ENCODE measurements at regions not wholly inside any gene's neighbourhood (a gene's known extent, or its start where the extent isn't known, plus 50 kb on each side); places are given as distances from the start of the nearest gene placed in this dataset.

GRCh38 chr14:42848652-42849051, 1242.0 kb downstream of the LRFN5 start:
- Histone ChIP-seq H3K9me3 (no peaks in the 10 kb centered on the region), H3K27ac (no peak overlapping the region), H3K27me3 (no peaks in the 10 kb centered on the region), H3K4me1 (no peaks in the 10 kb centered on the region), H3K36me3 (no peaks in the 10 kb centered on the region), H3K4me3 (no peak overlapping the region)
- 59 to 64% methylated on average over 1 of the region's 1 CpG for WGBS, 2 donors
- no peak for DNase-seq (ENCODE audit: low spot score in 2 of 2)
- TF ChIP-seq EP300 (IDR thresholded peaks at IDR 0.05) (no peak), POLR2A (IDR thresholded peaks at IDR 0.05) (no peak), CTCF (IDR thresholded peaks at IDR 0.05) (no peak)

GRCh38 chr14:42814817-42815216, 1208.1 kb downstream of the LRFN5 start:
- H3K36me3 ChIP-seq = no peaks in the 10 kb centered on the region
- H3K27me3 ChIP-seq = no peaks in the 10 kb centered on the region
- H3K4me1 ChIP-seq = no peaks in the 10 kb centered on the region
- no peak overlapping the region for H3K27ac ChIP-seq
- no peak for DNase-seq (ENCODE audit: low spot score in 2 of 2)
- no peak for TF ChIP-seq EP300 (IDR thresholded peaks at IDR 0.05)
- TF ChIP-seq CTCF (IDR thresholded peaks at IDR 0.05) = no peak
- TF ChIP-seq POLR2A (IDR thresholded peaks at IDR 0.05) = no peak
- H3K4me3 ChIP-seq = no peak overlapping the region
- H3K9me3 ChIP-seq = no peaks in the 10 kb centered on the region

GRCh38 chr14:42806909-42807315, 1200.2 kb downstream of the LRFN5 start:
- Histone ChIP-seq H3K4me1 (peaks cover 0 to 16% (median 0%) of the 10 kb centered on the region in 4 donors), H3K27ac (no peak overlapping the region), H3K27me3 (no peaks in the 10 kb centered on the region), H3K4me3 (no peak overlapping the region), H3K36me3 (no peaks in the 10 kb centered on the region), H3K9me3 (no peaks in the 10 kb centered on the region)
- DNase-seq (ENCODE audit: low spot score in 2 of 2) = no peak
- no peak for TF ChIP-seq POLR2A (IDR thresholded peaks at IDR 0.05)
- TF ChIP-seq CTCF (IDR thresholded peaks at IDR 0.05) = no peak
- no peak for TF ChIP-seq EP300 (IDR thresholded peaks at IDR 0.05)
- 14 to 17% methylated on average over 2 of the region's 2 CpGs for WGBS, 2 donors

GRCh38 chr14:42804141-42804540, 1197.5 kb downstream of the LRFN5 start:
- Histone ChIP-seq H3K4me3 (no peak overlapping the region), H3K27me3 (no peaks in the 10 kb centered on the region), H3K4me1 (peaks cover 0 to 16% (median 0%) of the 10 kb centered on the region in 4 donors), H3K36me3 (no peaks in the 10 kb centered on the region), H3K27ac (no peak overlapping the region), H3K9me3 (peaks cover 0 to 4% (median 0%) of the 10 kb centered on the region in 4 donors)
- no peak for DNase-seq (ENCODE audit: low spot score in 2 of 2)
- TF ChIP-seq CTCF (IDR thresholded peaks at IDR 0.05) (no peak), EP300 (IDR thresholded peaks at IDR 0.05) (no peak), POLR2A (IDR thresholded peaks at IDR 0.05) (no peak)
- WGBS, 2 donors = 77 to 82% methylated on average over 4 of the region's 4 CpGs

GRCh38 chr14:42802346-42802745, 1195.7 kb downstream of the LRFN5 start:
- WGBS, 2 donors = 95 to 100% methylated on average over 1 of the region's 1 CpG
- Histone ChIP-seq H3K27ac (no peak overlapping the region), H3K36me3 (no peaks in the 10 kb centered on the region), H3K9me3 (peaks cover 0 to 9% (median 0%) of the 10 kb centered on the region in 4 donors), H3K4me3 (no peak overlapping the region), H3K27me3 (no peaks in the 10 kb centered on the region), H3K4me1 (peaks cover 0 to 13% (median 0%) of the 10 kb centered on the region in 4 donors)
- TF ChIP-seq CTCF (IDR thresholded peaks at IDR 0.05) (no peak), POLR2A (IDR thresholded peaks at IDR 0.05) (no peak), EP300 (IDR thresholded peaks at IDR 0.05) (no peak)
- no peak for DNase-seq (ENCODE audit: low spot score in 2 of 2)
